OCI-LY7 (cell line): ENCODE measurements at regions not wholly inside any gene's neighbourhood (a gene's known extent, or its start where the extent isn't known, plus 50 kb on each side); places are given as distances from the start of the nearest gene placed in this dataset.

Source experiments
- EZH2phosphoT487 ChIP-seq: fragments of 200-600 bp; sonication (generic); IDR thresholded peaks from 2 replicates; pipeline ENCODE4 v1.6.1; 2018; ENCODE audit warnings: low read depth, borderline replicate concordance, mild to moderate bottlenecking, mixed run types, antibody characterized with exemption, low read length, moderate library complexity, mixed read lengths
- TF ChIP-seq, protein P1 (sequence below): fragments of 200-600 bp; sonication (generic); conservative IDR thresholded peaks from 2 replicates; pipeline ENCODE4 v1.5.1; 2014; ENCODE audit warnings: mild to moderate bottlenecking, antibody characterized with exemption, low read length, moderate library complexity, mixed read lengths

DNA sequence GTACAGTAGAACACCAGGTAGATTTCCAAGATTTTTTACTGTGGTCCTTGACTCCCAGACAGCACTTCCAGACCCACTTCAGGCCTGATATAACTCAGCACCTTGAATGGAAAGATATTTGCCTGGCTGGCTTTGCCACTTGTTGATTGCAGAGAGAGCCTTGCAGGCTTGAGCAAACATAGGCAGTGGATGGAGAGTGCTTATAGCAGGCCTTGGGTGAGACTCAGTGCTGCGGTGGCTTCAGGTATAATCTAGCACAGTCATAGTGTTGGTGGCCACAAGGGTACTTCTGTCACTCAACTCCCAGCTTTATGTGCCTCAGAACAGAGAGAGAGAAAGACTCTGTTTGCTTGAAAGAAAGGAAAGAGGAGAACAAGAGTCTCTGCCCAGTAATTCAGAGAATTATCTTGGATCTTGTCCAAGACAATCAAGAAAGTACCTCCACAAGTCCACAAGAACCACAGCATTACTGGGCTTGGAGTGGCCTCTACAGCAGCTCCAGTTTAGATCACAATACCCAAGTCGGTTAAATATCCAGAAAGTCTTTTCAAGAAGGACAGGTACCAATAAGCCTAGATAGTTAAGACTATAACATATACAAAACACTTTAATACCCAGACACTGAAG, 70.5 kb upstream of the FKBP1C start:
- TF ChIP-seq, protein P1, sequence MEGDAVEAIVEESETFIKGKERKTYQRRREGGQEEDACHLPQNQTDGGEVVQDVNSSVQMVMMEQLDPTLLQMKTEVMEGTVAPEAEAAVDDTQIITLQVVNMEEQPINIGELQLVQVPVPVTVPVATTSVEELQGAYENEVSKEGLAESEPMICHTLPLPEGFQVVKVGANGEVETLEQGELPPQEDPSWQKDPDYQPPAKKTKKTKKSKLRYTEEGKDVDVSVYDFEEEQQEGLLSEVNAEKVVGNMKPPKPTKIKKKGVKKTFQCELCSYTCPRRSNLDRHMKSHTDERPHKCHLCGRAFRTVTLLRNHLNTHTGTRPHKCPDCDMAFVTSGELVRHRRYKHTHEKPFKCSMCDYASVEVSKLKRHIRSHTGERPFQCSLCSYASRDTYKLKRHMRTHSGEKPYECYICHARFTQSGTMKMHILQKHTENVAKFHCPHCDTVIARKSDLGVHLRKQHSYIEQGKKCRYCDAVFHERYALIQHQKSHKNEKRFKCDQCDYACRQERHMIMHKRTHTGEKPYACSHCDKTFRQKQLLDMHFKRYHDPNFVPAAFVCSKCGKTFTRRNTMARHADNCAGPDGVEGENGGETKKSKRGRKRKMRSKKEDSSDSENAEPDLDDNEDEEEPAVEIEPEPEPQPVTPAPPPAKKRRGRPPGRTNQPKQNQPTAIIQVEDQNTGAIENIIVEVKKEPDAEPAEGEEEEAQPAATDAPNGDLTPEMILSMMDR: no peak
- TF ChIP-seq EZH2phosphoT487: no peak
